Right ventricle myocardium inferior (tissue), 1 donor: ENCODE measurements at regions not wholly inside any gene's neighbourhood (a gene's known extent, or its start where the extent isn't known, plus 50 kb on each side); places are given as distances from the start of the nearest gene placed in this dataset.
"Not testable (repeated sequence)": the region's sequence is repeated elsewhere in the genome, so short reads cannot be mapped to it uniquely, and the experiment has no call there.

Source experiments
- ATAC-seq: fragments of 200-7000 bp; cut with Tn5 transposase; one replicate; pipeline ENCODE4 v1.9.1; 2020; ENCODE audit warnings: mild to moderate bottlenecking, moderate library complexity
- DNase-seq: peaks from one replicate; pipeline ENCODE4 v3.0.0; 2021; ENCODE audit errors: missing footprints
- intact Hi-C: fragments of 100-400 bp; cut with DNase I; formaldehyde crosslinking; loops from one replicate; pipeline ENCODE4 v1.11.0; 2022
- donor health status: DM: no; HTN: yes; CAD: no; lungs with severe emphysema.

GRCh38 chr6:86192123-86192522, 549.4 kb upstream of the SYNCRIP start:
- DNase-seq: no peak
- ATAC-seq: no peak
- intact Hi-C loops: no loop called here

GRCh38 chr6:86175149-86175548, 532.5 kb upstream of the SYNCRIP start:
- DNase-seq, ATAC-seq: not testable (repeated sequence)
- intact Hi-C loops: loop anchor here (10.0 kb wide), 1 partner anchor 250 kb away; no protein-coding TSS in a partner anchor

- ATAC-seq: no peak
- intact Hi-C loops: no loop called here
These were observed 512.2 kb upstream of the SYNCRIP start for GRCh38 chr6:86154852-86155251.

GRCh38 chr6:86153521-86153920, 510.8 kb upstream of the SYNCRIP start:
- intact Hi-C loops: no loop called here
- no peak for DNase-seq
- no peak for ATAC-seq

More at GRCh38 chr6:86154852-86155251, 512.2 kb upstream of the SYNCRIP start:
- no peak for DNase-seq

GRCh38 chr6:86152546-86152945, 509.9 kb upstream of the SYNCRIP start:
- intact Hi-C loops: no loop called here
- ATAC-seq (no peak), DNase-seq (no peak)

- intact Hi-C loops: no loop called here
- ATAC-seq: no peak
- no peak for DNase-seq
These were observed 505.9 kb upstream of the SYNCRIP start for GRCh38 chr6:86148586-86148985.

- DNase-seq: no peak
- intact Hi-C loops: no loop called here
- no peak for ATAC-seq
These were observed 505.2 kb upstream of the SYNCRIP start for GRCh38 chr6:86147859-86148258.

- intact Hi-C loops: no loop called here
- DNase-seq (no peak), ATAC-seq (no peak)
These were observed 504.6 kb upstream of the SYNCRIP start for GRCh38 chr6:86147311-86147710.

GRCh38 chr6:86146751-86147150, 504.1 kb upstream of the SYNCRIP start:
- ATAC-seq, DNase-seq, intact Hi-C loops: not testable (repeated sequence)

- no peak for DNase-seq
- ATAC-seq: no peak
- intact Hi-C loops: no loop called here
These were observed 499.6 kb upstream of the SYNCRIP start for GRCh38 chr6:86142326-86142725.

- intact Hi-C loops: no loop called here
- DNase-seq (no peak), ATAC-seq (no peak)
These were observed 485.6 kb upstream of the SYNCRIP start for GRCh38 chr6:86128130-86128814.

GRCh38 chr6:86122086-86122485, 479.4 kb upstream of the SYNCRIP start:
- no peak for ATAC-seq
- DNase-seq: no peak
- intact Hi-C loops: no loop called here

- intact Hi-C loops: no loop called here
- DNase-seq: no peak
- no peak for ATAC-seq
These were observed 475.6 kb upstream of the SYNCRIP start for GRCh38 chr6:86118271-86118670.

GRCh38 chr6:86107985-86108384, 465.3 kb upstream of the SYNCRIP start:
- ATAC-seq (no peak), DNase-seq (no peak)
- intact Hi-C loops: no loop called here

GRCh38 chr6:86087954-86088353, 445.3 kb upstream of the SYNCRIP start:
- ATAC-seq (no peak), DNase-seq (no peak)

GRCh38 chr6:86079938-86080337, 437.3 kb upstream of the SYNCRIP start:
- no peak for ATAC-seq
- no peak for DNase-seq
- intact Hi-C loops: no loop called here

More at GRCh38 chr6:86087954-86088353, 445.3 kb upstream of the SYNCRIP start:
- intact Hi-C loops: no loop called here

GRCh38 chr6:86070151-86070550, 427.5 kb upstream of the SYNCRIP start:
- intact Hi-C loops: no loop called here
- DNase-seq: no peak
- no peak for ATAC-seq

- ATAC-seq, intact Hi-C loops, DNase-seq: not testable (repeated sequence)
These were observed 422.3 kb upstream of the SYNCRIP start for GRCh38 chr6:86065002-86065401.

- DNase-seq, intact Hi-C loops, ATAC-seq: not testable (repeated sequence)
These were observed 414.8 kb upstream of the SYNCRIP start for GRCh38 chr6:86057293-86057980.

- DNase-seq (no peak), ATAC-seq (no peak)
- intact Hi-C loops: no loop called here
These were observed 402.4 kb upstream of the SYNCRIP start for GRCh38 chr6:86045038-86045437.
